Putamen (tissue), 1 donor: ENCODE measurements at regions not wholly inside any gene's neighbourhood (a gene's known extent, or its start where the extent isn't known, plus 50 kb on each side); places are given as distances from the start of the nearest gene placed in this dataset.
"Not testable (repeated sequence)": the region's sequence is repeated elsewhere in the genome, so short reads cannot be mapped to it uniquely, and the experiment has no call there.

ENCODE experiments used
- DNase-seq: peaks from one replicate; pipeline ENCODE4 v3.0.0-alpha.2; 2016; ENCODE audit warnings: low spot score

GRCh38 chr15:62324382-62324781 lies 159.3 kb upstream of the C2CD4B start:
- no peak for DNase-seq

- no peak for DNase-seq
These were observed 160.5 kb upstream of the C2CD4B start for GRCh38 chr15:62325597-62325996.

GRCh38 chr15:62326460-62327011 lies 161.5 kb upstream of the C2CD4B start:
- no peak for DNase-seq

- DNase-seq, result no peak
These were observed 162.3 kb upstream of the C2CD4B start for GRCh38 chr15:62327406-62327805.

DNA sequence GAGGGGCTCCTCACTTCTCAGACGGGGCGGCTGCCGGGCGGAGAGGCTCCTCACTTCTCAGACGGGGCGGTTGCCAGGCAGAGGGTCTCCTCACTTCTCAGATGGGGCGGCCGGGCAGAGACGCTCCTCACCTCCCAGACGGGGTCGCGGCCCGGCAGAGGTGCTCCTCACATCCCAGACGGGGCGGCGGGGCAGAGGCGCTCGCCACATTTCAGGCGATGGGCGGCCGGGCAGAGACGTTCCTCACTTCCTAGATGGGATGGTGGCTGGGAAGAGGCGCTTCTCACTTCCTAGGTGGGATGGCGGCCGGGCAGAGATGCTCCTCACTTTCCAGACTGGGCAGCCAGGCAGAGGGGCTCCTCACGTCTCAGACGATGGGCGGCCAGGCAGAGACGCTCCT lies 167.4 kb upstream of the C2CD4B start:
- DNase-seq, result not testable (repeated sequence)

DNA sequence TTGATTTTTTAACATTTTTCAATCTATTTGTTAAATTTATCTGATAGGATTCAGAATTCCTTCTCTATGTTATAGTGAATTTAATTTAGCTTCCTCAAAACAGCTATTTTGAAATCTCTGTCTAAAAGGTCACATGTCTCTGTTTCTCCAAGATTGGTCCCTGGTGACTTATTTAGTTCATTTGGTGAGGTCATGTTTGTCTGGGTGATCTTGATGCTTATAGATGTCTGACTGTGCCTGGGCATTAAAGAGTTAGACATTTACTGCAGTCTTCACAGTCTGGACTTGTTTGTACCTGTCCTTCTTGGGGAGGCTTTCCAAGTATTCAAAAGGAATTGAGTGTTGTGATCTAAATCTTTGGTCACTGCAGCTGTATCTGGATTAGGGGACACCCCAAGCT lies 169.5 kb upstream of the C2CD4B start:
- no peak for DNase-seq

DNA sequence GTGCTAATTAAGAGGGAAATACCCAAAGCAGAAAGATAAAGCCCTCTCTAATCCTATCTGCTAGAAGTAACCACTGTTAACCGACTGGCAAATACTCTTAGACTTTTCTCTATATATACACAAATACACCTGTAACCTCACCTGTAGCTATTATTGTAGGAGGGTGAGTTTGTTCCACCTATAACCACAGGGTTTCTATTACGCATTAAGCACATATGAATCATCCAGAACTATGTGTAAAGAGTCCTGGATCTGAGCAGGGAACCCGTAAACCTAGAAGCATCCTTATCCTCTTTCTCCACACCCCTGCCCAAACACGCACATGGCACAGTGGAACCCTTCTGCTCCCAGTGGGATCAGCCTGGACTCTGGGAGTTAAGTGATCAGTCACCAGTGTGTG lies 172.8 kb upstream of the C2CD4B start:
- DNase-seq, result no peak

DNA sequence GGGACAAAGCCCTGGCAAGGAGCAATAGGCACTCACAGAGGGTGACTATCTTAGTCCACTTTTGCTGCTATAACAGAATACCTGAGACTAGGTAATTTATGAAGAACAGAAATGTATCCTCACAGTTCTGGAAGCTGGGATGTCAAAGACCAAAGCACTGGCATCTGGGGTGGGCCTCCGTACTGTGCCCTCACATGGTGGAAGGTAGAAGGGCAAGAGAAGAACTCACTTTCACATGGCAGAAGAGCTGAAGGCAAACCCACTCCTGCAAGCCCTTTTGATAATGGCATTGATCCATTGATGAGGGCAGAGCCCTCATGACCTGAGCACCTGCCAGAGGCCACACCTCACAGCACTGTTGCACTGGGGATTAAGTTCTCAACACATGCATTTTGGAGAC lies 173.4 kb upstream of the C2CD4B start:
- no peak for DNase-seq

DNA sequence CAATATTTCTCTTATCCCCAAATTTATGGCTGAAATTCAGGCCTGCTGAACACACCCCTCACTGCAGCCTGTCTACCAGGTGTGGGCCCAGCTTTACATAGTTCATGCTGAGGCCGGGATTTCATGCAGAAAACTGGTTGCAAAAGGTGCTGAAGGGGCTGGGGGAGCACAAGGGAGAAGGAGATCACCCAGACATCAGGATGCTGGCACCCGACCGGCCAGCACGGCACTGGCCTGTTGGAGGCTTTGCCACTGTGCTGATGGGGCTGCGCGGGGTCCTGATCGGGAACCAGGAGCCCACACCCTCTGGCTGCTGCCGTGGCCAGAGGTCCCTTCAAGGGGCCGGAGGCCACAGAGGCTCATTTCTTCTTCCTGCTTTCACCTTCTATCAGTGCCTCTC lies 177.9 kb upstream of the C2CD4B start:
- DNase-seq, result no peak

- DNase-seq, result no peak
These were observed 178.3 kb upstream of the C2CD4B start for GRCh38 chr15:62343397-62343796.

DNA sequence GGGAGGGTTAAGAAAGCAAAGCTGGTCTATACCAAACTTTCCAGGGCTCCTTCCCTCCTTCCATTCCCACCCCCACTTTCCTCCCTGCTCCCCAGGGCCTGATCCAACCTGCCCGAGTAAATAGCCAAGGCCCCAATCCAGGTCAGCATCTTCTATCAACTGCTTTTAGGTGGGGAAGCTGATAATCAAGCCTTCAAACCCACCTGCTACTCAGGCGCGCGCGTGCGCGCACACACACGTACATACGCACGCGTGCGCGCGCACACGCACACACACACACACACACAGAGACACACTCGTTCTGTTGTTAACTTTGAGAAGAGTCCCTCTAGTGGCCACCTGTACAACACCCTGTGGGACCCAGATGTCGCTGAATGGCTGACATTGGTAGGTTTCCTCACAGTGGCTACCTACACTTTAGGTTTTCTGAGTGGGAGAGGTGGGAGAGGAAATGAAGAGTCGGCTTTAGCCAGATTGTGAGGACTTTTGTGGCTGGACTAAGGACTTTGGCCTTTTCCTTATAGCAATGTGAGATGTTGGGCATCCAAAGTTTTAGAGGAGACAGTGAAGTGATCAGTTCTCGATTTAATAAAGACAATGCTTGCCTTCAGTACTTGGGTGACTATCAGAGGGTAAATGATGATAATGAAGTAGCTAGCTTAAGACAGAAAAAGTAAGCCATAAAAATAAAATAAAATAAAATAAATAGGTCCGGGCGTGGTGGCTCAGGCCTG lies 179.9 kb upstream of the C2CD4B start:
- peak; percentile 6 for DNase-seq

DNA sequence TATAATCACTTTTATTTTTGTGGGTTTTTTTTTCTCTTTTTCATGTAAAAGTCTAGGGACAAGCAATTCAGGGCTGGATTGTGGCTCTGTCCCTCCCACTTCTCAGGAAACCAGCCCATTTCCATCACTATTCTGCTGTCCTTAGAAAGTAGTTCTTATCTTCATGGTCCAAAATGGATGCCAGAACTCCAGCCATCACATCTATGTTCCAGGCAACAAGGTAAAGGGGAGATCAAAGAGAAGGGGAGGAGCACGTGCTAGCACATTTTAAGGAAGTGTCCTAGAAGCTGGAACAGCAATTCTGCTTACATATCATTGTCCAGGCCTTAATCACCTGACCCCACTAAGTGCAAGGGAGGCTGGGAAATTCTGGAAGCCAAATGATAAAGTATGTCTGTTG lies 181.1 kb upstream of the C2CD4B start:
- no peak for DNase-seq

- DNase-seq, result no peak
These were observed 183.0 kb upstream of the C2CD4B start for GRCh38 chr15:62348118-62348517.

- DNase-seq, result no peak
These were observed 183.5 kb upstream of the C2CD4B start for GRCh38 chr15:62348623-62349022.

- no peak for DNase-seq
These were observed 187.7 kb upstream of the C2CD4B start for GRCh38 chr15:62352817-62353216.

- no peak for DNase-seq
These were observed 192.3 kb upstream of the C2CD4B start for GRCh38 chr15:62357431-62357830.

DNA sequence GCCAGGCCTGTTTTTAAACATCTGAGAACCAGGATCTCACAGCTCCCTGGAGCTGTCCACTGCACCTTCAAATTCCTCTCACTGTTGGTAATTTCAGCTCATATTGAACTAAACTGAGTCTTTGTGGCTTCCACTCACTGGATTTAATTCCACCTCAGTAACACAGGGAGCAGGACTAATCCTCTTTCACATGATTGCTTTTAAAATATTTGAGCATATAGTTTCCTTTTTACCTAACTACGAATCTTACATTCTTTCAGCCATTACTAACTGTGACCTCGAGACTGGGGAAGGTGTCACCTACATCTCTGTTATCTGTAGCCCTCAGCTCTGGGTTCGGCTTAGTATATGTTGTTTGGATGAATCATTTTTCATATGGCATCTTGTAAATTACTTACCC lies 194.3 kb upstream of the C2CD4B start:
- no peak for DNase-seq

- no peak for DNase-seq
These were observed 195.4 kb upstream of the C2CD4B start for GRCh38 chr15:62360332-62361097.

GRCh38 chr15:62362144-62362543 lies 197.1 kb upstream of the C2CD4B start:
- no peak for DNase-seq

DNA sequence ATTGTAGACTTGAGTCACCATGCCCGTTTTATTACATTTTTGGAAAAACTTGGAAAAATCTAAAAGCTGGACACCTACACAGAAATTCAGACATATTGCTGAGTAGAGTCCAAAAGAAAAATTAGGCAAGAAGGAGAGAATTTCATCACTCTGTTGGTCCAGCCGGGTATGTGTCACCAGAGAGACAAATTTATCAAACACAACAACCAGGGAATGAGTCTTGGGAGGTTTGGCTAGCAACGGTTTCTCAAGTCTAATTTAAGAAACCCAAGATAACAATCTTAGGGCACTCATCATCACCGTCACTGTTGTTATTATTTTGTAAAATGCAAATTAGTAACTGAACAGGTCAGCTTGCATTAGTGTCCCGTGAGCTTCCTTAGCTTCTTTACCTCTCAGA lies 197.5 kb upstream of the C2CD4B start:
- no peak for DNase-seq

DNA sequence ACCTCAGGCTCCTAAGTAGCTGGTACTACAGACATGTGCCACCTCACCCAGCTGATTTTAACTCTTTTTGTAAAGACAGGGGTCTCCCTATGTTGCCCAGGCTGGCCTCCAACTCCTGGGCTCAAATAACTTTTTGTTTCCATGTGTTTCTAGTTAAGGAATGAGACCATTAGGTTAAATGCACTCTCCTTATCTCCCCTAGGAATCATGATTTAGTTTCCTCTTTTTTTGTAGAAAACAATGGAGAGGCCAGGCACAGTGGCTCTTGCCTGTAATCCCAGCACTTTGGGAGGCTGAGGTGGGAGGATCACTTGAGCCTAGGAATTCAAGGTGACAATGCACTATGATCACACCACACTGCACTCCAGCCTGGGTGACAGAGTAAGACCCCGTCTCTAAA lies 198.8 kb upstream of the C2CD4B start:
- DNase-seq, result no peak

- DNase-seq, result no peak
These were observed 200.8 kb upstream of the C2CD4B start for GRCh38 chr15:62365795-62366442.

- DNase-seq, result no peak
These were observed 204.4 kb upstream of the C2CD4B start for GRCh38 chr15:62369454-62369853.
